NCI-H82 treated with DMSO at 0.1 percent for 48 hours (cell line): ENCODE measurements at regions not wholly inside any gene's neighbourhood (a gene's known extent, or its start where the extent isn't known, plus 50 kb on each side); places are given as distances from the start of the nearest gene placed in this dataset.

Experiments
- DNase-seq: peaks from one replicate; lab custom pipeline; 2025; ENCODE audit not compliant: unreplicated experiment; lab: John Stamatoyannopoulos, UW

GRCh38 chr15:39194106-39194830 lies 386.6 kb upstream of the THBS1 start:
- no peak for DNase-seq

- no peak for DNase-seq
These were observed 384.9 kb upstream of the THBS1 start for GRCh38 chr15:39195961-39196486.

DNA sequence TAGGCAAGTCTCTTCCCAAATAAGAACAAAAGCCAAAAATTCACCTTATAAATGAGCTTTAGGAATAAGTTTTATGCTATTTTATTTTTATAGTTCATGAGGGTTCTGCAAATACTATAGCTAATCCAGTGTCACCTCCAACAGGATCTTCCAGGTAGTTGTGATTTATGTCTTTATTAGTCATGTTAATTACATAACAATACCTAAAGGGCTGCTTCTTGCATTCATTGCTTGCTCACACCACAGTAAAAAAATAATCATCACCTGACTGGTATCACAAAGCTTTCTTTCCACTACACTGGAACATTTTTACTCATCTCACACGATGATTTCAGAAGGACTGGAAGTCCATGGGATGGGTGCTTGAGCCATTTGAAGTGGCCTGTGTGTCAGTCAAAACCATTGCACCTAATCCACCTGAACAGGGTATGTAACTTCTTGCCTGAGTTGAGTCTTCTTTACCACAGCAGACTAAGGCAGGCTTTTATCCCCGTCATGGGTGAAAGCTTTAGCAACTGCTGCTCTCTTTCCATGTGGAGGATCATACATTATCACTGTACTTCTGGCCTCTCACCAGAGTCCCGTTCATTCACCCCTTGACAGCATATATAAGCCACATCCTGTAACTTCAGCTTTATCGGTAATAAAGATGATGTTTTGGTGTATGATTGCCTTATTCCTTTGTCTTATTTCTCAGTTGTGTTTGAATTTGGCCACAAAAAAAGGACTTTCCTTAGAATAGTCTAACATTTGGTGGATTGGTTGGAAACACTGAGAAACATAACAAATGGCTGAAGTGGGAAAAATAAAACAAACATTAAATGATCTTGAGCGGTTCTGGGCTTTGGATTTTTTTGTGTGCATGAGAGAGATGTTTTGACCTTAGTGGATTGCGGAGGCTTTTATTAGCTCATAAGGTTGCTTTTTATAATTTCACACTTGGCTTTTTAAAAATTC lies 382.6 kb upstream of the THBS1 start:
- no peak for DNase-seq

- no peak for DNase-seq
These were observed 381.8 kb upstream of the THBS1 start for GRCh38 chr15:39199076-39199475.

DNA sequence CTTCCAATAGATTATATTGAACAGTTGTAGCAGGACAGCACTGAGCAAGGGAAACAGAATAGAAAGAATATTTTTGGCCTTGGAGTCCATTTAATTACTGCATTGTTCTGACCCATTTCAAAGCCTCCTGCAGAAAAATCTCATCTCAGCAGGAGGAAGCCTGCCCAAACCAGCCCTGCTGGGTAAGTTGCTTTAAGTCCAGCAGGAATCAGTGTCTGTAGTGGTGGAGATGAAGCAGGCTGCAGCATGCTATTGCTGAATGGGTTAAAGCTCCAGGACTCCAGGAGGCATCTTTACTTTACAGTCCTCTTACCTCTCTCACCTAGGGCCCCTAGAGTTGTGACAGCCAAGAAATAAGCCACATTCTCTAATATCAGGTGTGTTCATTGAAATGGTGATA lies 380.3 kb upstream of the THBS1 start:
- DNase-seq: no peak

DNA sequence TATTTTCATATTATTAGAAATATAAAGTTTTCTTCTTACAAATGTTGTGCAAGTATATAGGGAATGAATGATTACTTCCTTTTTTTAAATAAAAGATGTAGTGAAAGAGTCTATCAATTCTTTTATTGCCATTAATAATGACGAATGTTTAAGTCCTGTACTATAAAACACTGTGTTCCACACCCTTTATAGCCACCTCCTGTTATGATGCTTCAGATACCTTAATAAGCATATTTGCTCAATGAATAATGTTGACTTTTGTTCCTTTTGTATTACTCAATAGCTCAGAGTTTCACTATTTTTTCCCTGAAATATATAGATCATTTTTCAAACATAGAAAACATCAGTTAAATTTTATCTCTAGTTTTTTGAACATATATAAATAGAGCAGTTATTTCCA lies 378.2 kb upstream of the THBS1 start:
- no peak for DNase-seq

DNA sequence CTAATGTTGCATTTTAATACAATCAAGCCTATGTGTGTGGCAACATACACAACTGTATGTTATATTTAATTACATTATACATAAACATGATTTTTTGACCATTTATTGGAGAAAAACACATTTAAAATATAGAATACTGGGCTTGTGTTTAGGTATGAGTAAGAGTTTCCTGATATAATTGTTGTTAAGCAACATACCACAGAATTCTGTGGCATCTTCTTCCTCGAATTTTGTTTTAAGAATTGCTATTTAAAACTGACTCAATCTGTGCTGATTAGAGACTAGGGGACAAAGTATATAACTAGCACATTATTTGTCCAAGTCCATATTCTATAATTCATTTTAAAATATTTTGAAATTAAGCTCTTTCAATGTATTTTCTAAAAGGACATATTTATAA lies 376.8 kb upstream of the THBS1 start:
- no peak for DNase-seq

DNA sequence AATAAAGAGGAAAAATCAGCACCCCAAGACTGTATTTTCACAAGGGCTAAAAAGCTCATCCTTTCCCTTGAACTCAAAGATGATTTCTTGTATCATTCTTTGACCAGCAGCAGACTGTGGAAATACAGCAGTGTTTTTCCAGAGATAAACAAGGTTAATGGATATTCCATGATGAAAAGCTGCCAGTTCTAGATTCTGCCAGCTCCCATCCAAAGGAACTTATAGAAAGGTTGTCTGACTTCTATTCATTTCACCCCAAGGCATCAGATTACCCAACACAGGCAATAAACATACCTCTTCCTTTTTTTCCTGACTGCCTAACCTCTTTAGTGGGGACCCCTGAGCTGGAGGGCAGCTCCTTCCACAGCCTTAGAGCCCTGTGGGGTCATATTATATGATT lies 375.8 kb upstream of the THBS1 start:
- no peak for DNase-seq

GRCh38 chr15:39205506-39206371 lies 375.1 kb upstream of the THBS1 start:
- no peak for DNase-seq

GRCh38 chr15:39207532-39208115 lies 373.3 kb upstream of the THBS1 start:
- no peak for DNase-seq

GRCh38 chr15:39208187-39208586 lies 372.7 kb upstream of the THBS1 start:
- DNase-seq: no peak

- no peak for DNase-seq
These were observed 371.2 kb upstream of the THBS1 start for GRCh38 chr15:39209548-39210211.

DNA sequence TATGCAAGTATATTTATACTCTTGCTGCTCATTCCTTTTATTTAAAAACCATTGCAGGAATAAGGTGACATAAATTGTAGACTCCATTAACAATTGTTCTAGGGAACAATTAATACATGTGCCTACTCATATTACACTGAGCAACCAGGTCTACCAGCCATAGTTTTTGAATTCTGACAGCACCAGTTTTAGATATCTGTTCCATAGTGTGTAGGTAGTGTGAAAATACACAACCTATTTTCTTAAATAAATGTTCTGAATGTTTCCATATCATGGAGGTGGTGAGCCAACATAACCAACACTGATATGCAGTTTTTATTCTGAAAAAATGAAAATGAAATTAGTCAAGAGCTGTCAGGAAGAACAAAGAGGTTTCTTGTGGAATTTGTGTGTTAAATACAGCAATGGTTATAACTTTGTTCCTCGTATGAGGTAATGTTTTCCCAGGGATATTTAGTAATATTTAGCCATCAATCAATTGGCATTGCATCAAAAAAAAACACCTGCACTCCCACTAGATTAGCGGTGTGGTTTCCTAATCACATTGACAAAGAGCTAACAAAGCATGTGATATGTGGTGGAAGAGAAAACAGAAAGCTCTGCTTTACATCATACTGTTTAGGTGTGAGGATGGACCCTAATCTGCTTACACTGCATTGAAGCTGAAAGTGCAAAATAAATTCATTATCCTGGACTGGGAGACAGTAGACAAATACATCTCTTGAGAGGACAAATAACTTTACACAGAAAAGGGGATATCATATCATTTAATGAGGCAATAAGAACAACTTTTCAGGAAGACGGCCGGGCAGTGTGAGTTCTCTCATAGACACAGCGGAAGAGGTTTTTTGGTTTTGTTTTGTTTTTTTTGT lies 369.5 kb upstream of the THBS1 start:
- DNase-seq: no peak

GRCh38 chr15:39213385-39213840 lies 367.5 kb upstream of the THBS1 start:
- no peak for DNase-seq

- no peak for DNase-seq
These were observed 365.9 kb upstream of the THBS1 start for GRCh38 chr15:39215015-39215414.

DNA sequence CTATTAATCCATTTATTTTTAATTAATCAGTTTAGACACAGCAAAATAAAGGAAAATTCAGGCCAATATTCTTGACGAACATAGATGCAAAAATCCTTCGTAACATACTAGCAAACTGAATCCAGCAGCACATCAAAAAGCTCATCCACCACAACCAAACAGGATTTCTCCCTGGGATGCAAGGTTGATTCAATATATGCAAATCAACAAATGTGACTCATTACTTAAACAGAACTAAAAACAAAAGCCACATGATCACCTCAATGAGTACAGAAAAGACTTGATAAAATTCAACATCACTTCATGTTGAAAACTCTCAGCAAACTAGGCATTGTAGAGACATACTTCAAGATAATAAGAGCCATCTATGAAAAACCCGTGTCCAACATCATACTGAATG lies 364.1 kb upstream of the THBS1 start:
- DNase-seq: no peak

DNA sequence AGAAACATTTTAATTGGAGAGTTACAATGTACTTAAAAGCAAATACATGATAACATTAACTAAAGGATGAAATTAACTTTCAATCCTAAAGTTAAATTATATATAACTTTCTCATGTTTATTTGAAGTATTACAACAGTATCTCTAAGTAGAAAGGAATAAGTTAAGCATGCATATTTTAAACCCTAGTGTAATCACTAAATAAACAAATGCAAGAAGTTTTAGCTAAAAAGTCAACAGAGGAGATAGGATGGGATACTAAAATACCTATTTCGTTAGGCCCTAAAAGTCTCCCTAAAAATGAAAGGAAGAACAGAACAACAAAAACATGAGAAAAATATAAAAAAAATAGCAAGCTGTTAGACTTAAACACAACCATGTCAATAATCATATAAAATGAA lies 361.3 kb upstream of the THBS1 start:
- no peak for DNase-seq

DNA sequence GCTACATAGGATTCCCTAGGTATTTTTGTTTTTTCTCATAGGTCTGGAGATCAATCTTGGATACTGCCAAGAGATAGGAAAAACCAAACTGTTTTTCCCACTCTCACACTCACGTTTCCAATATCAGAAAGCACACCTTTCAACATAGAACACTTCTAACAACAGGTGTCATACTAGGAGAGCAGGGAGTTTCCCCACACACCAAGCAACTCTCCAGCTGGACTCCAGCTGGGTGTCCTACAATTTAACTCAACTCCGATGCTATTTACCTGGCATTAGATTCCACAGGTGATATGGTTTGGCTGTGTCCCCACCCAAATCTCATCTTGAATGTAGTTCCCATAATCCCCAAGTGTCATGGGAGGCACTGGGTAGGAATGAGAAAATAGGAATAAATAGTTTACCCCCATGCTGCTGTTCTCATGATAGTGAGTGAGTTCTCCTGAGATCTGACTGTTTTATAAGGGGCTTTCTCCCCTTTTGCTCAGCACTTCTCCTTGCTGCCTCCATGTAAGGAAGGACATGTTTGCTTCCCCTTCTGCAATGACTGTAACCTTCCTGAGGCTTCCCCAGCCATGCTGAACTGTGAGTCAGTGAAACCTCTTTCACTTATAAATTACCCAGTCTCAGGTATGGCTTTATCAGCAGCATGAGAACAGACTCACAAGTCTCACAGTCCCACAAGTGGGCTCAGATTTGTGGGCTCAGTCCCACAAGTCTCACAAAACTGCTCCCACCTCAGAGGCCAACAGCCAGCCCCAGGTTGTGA lies 354.5 kb upstream of the THBS1 start:
- no peak for DNase-seq
